NCI-H1092 (cell line): ENCODE measurements at regions not wholly inside any gene's neighbourhood (a gene's known extent, or its start where the extent isn't known, plus 50 kb on each side); places are given as distances from the start of the nearest gene placed in this dataset.
"Not testable (repeated sequence)": the region's sequence is repeated elsewhere in the genome, so short reads cannot be mapped to it uniquely, and the experiment has no call there.

Source experiments
- DNase-seq: peaks from one replicate; lab custom pipeline; 2025; lab: John Stamatoyannopoulos, UW

- no peak for DNase-seq
Observed at GRCh38 chr9:73054091-73054490, 97.6 kb upstream of the ANXA1 start.

GRCh38 chr9:73053543-73053942, 98.1 kb upstream of the ANXA1 start:
- DNase-seq: no peak

GRCh38 chr9:73050887-73051550, 98.2 kb upstream of the ALDH1A1 start:
- DNase-seq: peak; percentile 7

- no peak for DNase-seq
Observed at GRCh38 chr9:73050065-73050816, 97.4 kb upstream of the ALDH1A1 start.

GRCh38 chr9:73049280-73049679, 96.4 kb upstream of the ALDH1A1 start:
- no peak for DNase-seq

- no peak for DNase-seq
Observed at GRCh38 chr9:73046769-73047168, 93.9 kb upstream of the ALDH1A1 start.

GRCh38 chr9:73044776-73045175, 91.9 kb upstream of the ALDH1A1 start:
- DNase-seq: not testable (repeated sequence)

- no peak for DNase-seq
Observed at GRCh38 chr9:73042155-73042554, 89.3 kb upstream of the ALDH1A1 start.

GRCh38 chr9:73039271-73040263, 86.7 kb upstream of the ALDH1A1 start:
- no peak for DNase-seq

GRCh38 chr9:73038613-73039012, 85.8 kb upstream of the ALDH1A1 start:
- DNase-seq: no peak

GRCh38 chr9:73038089-73038509, 85.2 kb upstream of the ALDH1A1 start:
- DNase-seq: no peak

GRCh38 chr9:73037613-73038012, 84.8 kb upstream of the ALDH1A1 start:
- no peak for DNase-seq

GRCh38 chr9:73034962-73035361, 82.1 kb upstream of the ALDH1A1 start:
- DNase-seq: no peak

- DNase-seq: no peak
Observed at GRCh38 chr9:73031350-73031749, 78.5 kb upstream of the ALDH1A1 start.

GRCh38 chr9:73030370-73031030, 77.6 kb upstream of the ALDH1A1 start:
- no peak for DNase-seq

GRCh38 chr9:73029346-73029745, 76.5 kb upstream of the ALDH1A1 start:
- no peak for DNase-seq

GRCh38 chr9:73026375-73026774, 73.5 kb upstream of the ALDH1A1 start:
- no peak for DNase-seq

GRCh38 chr9:73024601-73025034, 71.8 kb upstream of the ALDH1A1 start:
- no peak for DNase-seq

GRCh38 chr9:73023025-73023541, 70.2 kb upstream of the ALDH1A1 start:
- peak; percentile 21 for DNase-seq

GRCh38 chr9:73022353-73022752, 69.5 kb upstream of the ALDH1A1 start:
- no peak for DNase-seq

GRCh38 chr9:73020877-73021276, 68.0 kb upstream of the ALDH1A1 start:
- DNase-seq: no peak

GRCh38 chr9:73014011-73014410, 61.2 kb upstream of the ALDH1A1 start:
- DNase-seq: no peak
